Esophagus mucosa (tissue), 1 donor: ENCODE measurements at regions not wholly inside any gene's neighbourhood (a gene's known extent, or its start where the extent isn't known, plus 50 kb on each side); places are given as distances from the start of the nearest gene placed in this dataset.

Experiments used
- ATAC-seq: fragments of 200-7000 bp; cut with Tn5 transposase; one replicate; pipeline ENCODE4 v1.9.1; 2020
- donor health status: DM: yes; HTN: yes; CAD: no.

DNA sequence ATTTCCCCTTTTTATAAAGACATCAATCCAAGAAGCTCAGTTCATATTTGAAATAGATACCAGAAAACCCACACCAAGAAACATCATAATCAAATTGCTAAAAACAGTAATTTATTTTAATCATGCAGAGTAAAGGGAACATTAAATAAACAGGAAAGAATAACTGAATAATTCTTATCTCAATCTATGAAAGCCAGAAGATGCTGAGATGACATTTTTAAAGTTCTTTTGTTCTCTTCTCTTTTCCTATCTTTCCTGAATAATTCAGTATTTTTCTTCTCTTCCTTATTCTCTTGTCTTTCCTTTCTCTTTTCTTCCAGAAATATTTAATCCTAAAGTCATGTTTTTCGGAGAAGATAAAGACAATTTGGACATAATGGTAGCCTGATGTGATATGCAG, 259.0 kb upstream of the OPRM1 start:
- no peak for ATAC-seq

DNA sequence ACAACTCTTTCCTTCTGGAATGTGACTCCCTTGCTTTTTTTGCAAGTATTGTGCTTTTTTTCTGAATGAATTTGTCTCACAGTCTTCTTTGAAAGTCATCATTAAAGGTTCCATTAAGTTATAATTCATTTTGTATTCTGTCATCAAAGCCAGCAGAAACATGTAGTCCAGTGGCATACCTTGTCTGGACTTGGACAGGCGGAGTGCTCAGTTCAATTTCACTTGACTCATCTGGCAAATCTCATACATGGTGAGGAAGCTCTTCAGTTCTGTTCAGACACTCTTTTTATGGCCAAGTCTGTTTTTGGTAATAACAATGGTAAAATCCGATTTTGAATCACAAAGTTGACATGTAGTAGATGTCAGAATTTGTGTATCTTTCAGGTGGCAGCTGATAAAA, 260.8 kb upstream of the OPRM1 start:
- ATAC-seq, result no peak

DNA sequence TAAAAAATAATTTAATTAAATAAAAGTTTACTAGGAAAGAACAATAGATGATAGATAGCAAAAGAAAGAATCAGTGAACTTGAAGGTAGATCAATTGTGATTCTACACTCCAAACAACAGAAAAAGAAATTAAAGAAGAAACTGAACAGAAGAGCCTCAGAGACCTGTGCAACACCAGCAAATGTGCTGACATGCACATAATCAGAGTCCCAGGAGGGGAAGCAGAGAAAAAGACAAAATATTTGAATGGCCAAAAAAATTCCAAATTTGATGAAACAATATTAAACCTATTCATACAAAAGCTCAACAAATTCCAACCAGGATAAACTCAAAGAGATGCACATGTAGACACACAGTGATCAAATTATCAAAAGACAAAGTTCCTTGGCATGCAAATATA, 267.5 kb upstream of the OPRM1 start:
- ATAC-seq, result no peak

DNA sequence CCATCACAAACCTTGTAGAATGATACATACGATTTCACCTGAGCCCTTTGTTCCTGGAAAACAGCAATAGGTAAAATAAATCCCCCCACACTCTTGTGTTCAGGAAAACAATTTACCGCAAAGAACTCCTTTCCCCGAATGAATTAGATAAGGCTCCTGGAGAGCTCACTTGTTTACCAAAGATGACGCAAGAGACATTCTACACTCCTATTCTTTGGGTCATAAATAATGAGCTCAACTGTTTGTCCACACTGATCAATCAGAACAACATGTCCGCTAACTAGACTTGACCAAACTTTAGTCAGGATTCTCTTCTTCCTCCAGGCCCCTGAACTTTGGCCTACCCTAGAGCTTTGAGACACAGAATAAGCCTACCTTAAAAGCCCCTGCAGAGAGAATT, 271.9 kb upstream of the OPRM1 start:
- no peak for ATAC-seq

DNA sequence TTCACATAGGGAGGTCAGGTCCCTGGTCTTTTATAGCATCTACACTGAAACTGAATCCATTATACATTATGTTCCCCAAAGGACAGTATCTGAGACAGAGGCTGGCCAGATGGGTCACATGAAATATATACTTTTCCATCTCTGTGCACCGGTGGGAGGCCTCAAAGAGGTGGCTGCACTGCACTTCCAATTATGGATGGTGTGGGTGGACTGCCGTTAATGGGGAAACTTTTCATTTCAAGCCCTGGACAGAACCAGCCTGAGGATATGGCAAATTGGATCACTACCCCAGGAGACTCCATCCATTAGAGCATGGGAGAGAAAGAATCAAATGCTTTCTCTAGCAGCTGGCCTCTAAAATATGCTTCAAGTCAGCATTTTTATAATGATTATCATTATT, 280.5 kb upstream of the OPRM1 start:
- ATAC-seq, result no peak

DNA sequence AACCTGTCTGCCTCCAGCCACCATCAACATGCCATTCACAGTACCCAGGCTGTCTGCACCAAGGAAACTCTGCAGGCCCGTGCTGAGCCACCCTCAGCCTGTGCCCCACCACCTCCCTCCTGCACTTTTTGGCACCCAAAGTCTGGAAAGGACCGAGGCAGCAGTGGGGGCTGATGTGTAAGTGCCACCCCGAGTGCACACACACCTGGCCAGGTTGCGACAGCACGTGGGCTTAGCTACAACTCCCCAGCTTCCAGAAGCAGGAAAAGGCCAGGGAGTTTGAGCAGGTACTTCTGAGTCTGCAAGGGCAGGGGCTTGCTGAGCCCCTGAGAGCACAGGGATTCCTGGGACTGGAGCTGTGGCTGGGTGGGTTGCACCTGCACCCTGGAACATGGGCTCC, 303.3 kb upstream of the OPRM1 start:
- no peak for ATAC-seq

DNA sequence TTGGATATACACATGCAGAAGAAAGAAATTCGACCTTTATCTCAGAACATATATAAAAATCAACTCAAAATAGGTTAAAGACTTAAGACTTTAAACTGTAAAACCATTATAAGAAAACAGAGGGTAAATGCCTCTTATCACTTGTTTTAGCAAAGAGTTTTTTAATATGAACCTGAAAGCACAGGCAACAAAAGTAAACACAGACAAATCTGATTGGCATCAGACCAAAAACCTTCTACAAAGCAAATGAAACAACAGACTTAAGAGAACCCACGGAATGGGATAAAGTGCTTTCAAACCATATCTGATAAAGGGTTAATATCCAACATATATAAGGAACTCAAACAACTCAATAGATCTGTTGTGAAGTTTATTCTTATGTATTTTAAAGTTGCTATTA, 309.9 kb upstream of the OPRM1 start:
- ATAC-seq, result no peak

DNA sequence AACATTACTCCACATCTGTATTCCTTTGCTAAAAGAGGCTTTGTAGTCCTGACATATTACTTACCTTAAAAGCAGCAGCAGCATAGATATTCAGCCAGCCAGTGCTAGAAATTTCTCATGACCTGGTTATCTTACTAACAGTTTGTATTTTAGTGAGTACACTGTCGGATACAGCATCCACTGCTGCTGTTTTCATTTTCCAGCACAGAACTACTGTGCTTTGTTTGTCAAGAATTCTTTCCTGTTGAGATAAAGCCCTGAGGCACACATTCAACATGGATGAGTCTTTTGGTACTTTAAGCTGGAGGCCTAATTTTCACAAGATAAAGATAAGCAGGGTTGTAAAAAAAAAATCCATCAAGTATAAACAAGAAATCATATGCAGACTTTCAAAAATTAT, 311.2 kb upstream of the OPRM1 start:
- no peak for ATAC-seq

DNA sequence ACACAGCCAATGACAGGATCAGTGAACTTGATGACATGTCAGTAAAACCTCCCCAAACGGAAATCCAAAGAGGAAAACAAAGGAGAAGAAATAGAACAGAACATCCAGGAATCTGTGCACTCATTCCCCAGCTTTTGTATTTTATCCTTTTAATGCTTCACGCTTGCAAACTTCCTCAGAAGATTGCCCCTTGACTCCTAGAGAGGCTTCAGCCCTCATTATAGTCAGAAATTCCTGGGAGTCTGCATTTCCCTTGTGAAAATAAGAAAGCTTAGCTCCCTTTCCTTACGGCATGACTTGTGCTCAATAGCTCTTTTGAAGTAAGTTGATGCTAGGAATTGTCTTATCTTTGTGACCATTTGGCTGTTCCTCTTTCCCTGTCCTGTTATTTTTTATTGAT, 313.6 kb upstream of the OPRM1 start:
- no peak for ATAC-seq

DNA sequence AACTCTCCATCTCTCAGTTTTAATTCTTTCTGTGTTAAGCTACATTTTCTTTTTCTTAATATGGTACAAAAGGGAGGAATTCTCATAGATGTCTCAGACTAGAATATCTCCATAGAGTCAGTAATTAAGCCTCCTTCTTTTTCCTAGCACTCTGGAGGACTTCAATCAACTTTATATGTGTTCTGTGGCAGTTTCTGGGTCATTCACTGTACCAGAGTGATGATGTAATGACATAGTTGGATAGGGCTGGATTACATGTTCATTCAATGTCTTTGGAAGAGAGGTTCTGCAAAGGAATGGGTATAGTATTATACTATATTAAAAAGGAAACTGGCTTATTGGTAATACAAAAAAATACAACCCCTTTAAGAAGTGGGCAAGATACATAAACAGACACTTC, 318.3 kb upstream of the OPRM1 start:
- ATAC-seq, result no peak

DNA sequence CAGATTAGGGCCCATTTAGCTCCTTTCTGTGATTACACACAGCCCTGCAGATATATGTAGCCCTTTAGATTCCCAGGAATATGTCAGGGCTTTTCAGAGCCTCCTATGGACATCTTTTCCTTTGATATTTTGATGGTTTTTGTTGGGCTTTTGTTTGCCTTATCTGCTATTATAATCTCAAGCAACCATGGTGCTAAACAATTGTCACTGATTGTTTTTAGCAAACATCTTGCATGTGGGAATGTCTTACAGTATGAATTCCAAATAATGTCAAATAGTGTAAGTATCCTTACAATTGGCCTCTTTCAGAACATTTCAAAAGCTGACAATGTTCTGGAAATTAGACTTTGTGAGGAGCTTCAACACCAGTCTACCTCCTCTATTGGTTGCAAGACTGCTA, 333.6 kb upstream of the OPRM1 start:
- ATAC-seq, result no peak

DNA sequence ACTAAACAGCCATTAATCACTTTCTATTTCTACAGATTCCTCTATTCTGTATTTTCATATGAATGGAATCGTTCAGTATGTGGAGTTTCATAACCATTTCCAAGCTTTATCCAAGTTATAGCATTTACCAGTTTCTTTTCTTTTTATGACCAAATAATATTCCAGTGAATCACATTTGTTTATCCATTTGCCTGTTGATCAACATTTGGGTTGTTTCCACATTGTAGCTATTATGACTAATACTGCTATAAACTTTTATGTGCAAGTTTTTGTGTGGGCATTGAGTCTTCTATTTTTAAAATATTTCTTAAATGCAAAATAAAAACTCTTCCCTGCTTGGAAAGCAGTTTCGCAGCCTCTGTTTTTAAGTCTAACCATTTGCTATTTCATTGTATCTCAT, 336.4 kb upstream of the OPRM1 start:
- no peak for ATAC-seq

DNA sequence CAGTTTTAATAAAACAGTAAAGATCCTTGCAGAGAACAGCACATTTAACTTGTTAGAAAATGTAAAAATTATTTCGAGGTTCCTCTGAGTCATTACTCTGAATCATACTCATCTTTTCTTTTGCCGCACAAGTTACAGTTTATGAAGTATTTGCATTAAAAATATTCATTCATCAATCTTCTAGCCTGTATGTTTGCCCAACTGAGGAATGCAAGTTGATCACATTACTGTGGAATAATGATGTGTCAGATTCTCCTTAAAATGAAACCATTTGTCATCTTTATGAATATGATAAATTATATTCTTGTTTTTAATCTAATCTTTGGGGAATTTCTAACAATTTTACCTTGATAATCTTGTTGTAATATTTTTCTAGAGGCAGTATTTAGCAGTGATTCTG, 340.4 kb upstream of the OPRM1 start:
- no peak for ATAC-seq

DNA sequence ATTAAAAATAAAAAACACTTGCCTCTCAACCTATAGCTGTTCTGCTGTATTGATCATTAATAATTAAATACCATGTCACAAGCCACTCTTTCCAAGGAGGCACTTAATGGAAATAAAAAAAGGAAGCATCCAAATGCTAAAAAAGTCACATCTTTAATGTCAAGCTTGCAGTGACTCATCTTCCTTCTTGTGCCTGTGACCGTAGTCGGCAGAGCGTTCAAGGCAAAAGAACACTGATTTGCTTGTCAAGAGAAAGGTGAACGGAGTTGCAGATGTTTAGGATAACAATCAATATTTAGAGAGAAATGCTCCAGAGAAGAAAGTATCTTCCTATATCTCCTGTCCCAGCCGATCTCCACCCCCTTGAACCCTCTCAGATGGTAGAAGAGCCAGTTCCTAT, 341.0 kb upstream of the OPRM1 start:
- ATAC-seq, result no peak

DNA sequence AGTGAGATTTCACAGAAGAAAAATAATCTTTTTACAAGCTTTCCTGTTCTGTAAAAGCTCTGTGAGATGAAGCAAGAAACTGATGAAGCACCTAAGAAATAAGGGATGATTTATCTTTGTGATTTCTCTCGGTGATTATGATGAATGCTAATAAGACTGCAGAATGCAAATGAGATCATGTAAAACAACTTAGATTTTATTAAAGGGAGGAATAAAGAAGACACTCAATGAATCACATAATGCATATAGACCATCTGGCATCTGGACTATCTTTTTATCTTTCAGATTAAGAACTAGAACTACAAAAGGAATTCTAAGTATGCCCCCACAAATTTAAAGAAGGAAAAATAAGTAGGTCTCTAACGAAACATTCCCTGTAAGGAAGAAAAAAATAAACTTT, 361.5 kb upstream of the OPRM1 start:
- ATAC-seq, result no peak

DNA sequence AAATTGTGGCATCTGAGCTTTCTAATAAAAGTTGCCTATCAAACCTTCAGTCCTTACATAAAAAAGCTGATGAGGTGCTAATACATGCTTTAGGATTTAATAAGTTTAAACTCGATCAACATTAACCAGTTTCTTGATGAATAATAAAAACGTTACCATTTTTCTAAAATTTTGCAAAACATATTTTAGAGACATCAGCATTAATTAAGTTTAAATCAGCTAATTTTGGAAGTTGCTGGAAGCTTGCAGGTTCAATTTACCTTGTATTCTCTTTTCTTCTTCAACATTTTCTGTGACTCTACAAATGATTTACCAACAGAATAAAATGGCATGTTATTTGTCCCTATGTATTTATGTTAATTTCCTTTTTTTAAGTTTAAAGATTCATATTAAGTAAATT, 365.3 kb upstream of the OPRM1 start:
- ATAC-seq, result no peak

DNA sequence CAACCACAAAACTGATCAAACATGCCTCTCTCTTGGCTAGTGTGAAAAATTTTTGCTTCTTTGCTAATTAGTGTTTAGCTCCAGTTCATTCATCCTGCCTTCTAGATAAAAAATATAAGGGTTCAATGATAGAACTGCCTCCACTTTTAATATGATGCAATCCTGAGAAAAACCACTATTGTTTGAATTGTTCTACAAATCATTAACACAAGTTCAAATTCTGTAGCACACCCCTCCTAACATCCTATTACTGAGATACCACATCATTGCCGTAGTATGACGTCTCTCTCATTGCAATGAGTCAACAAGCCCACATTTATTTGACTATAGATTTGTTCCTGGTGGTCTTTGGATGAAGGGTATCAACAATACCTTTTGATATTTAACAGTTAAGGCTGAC, 365.8 kb upstream of the OPRM1 start:
- no peak for ATAC-seq

DNA sequence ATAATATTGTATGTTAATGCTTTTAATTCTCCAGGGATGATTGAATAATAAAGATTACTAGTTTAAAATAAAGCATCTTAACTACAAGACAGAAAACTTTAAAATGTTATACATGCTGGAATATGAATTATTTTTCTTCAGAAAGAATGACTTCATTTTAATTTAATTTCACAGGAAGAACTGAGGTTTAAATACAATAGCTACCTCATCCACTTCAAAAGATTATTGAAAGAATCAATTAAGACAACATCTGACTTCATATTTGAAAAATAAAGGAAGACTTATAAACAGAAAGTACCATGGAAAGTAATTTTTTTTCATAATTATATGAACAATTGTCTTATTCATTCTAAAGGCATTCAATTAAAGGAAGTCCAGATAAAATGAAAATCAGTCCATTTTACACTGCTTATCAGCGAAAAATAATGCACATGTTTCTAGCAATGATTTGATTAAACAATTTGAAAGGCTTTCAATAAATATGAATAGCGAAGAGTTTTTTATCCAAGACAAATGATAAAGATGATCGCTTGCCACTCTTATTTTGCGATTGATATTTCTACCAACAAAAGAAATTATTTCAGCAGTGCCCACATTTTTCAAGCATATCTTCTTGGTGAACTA, 368.5 kb upstream of the OPRM1 start:
- no peak for ATAC-seq

DNA sequence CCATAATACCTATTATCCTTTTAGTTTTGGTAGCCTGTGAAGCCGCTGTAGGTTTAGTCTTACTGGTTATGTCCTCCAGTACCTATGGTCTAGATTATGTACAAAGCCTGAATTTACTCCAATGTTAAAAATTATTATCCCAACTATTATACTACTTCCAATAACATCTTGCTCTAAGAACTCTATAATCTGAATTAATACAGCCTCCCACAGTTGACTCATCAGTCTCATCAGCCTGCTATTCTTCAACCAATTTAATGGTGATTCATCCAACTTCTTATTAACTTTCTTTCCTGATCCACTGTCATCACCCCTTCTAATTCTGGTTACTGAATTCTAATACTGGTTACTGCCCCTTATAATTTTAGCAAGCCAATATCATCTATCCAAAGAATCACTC, 370.3 kb upstream of the OPRM1 start:
- no peak for ATAC-seq

DNA sequence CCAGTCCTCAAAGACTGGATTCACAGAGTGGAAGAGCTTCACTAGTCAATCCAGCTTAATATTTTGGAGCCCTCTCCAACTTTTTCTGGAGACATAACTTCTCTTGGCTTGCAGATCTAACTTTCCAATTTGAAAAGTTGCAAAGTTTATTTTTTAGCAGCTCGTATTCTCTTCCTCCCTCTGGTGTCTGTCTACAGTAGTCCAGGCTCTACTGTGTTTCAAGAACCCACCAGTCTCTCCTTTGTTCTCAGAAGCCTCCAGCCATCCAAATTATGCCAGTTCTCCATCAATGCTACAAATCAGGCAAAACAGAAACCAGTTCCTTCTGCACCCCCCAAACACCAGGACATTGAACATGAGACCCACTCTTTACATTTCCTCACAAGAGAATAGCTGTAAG, 376.1 kb upstream of the OPRM1 start:
- ATAC-seq, result no peak

DNA sequence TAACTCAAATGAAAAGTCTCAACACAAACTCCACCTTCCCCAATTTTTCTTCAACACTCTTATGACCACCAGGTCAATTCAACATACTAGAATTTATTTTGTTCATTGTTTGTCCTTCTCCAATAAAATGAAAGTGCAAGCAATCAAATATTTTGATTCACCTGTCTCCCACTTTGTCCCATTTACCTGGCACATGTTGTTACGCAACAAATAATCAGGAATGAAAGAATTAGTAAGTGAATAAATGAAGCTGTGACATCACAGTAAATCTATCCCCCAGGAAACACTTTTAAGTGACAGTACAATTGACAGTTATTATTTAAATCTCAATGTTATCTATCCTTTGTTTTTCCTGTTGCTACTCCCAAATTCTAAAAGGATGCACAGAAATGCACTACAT, 393.7 kb upstream of the OPRM1 start:
- ATAC-seq, result no peak

DNA sequence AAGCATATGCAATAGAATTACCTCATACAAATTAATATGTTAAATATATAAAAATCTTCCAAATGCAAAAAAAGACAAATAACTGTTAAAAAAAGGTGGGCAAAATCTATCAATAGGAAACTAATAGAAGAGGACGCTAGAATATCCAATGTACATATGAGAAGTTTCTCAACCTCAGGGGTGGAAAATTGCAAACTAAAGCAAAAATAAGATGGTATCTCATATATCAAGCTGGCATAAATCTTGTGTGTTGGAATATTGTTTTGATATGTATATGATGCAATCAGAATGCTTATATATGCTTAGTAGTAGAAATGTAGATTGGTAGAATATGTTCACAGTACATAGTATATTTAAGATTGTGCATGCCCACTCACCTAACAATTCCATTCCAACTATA, 395.0 kb upstream of the OPRM1 start:
- no peak for ATAC-seq

DNA sequence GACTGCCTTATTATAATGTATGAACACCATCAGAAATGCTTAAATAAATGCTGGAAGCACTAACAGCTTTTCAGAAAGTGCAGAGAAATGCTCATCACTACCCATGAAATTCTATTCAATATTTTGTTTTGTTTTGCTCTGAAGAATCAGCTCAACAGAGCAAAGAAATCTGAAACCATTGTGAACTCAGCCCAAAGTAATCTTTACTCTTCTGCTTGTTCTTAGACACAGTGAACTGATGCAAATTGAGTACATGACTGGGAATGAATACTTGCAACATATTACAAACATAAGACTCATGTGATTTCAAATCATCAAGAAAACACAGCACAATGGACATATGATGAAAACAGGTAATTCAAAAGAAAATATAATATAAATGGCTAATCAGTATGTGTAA, 404.6 kb upstream of the OPRM1 start:
- ATAC-seq, result no peak

DNA sequence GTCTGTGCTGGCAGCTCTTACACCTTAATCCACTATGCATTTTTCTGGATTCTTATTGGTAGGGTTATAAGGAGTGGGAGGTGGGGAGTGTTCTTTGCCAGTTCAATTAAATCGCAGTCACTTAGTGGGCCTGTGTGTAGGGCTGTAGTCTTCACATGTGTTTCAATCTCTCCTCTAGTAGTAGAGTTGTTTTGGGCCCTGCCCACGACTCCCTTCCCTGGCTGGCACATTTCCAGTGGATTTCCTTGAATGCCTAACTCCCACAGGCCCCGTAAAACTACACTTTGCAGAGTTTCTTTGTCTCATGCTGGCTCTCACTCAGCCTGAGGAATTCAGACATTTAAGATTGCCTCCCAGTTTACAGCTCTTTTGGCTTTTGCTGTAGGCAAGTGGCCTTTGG, 414.0 kb upstream of the OPRM1 start:
- ATAC-seq, result no peak

DNA sequence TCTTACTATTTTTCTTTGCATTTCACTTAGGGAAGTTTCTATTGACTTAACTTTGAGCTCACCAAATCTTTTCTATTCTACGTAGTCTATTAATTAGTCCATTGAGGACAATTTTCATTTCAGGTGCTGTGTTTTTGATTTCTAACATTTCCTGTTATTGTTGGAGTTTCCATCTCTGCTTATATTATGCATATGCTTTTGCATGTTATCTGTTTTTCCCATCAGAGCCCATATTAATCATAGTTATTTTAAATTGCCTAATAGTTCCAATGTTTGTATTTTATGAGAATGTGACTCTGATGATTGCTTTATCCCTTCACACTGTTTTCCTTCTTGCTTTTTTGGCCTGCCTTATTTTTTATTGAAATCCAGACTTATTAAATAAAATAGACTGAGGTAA, 414.5 kb upstream of the OPRM1 start:
- ATAC-seq, result no peak

DNA sequence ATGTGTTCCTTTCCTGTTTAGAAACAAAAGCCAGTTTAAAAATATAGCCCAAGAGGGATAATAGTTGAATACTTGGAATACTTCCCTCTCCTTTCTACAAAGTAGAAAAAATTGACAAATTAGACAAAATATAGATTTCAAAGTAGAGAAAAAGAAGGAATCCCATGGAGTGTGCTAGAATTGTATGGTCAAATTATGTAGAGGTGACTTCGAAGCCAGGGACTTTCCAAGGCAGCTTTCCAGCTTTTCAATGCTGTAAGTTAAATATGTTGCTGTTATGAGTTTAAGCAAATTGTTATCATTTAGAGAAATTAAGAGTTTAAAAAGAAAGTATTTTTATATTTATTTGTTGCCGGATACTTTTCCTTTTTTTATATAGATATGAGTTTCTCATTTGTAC, 415.5 kb upstream of the OPRM1 start:
- ATAC-seq, result no peak
